ENCODE measurements at regions not wholly inside any gene's neighbourhood (a gene's known extent, or its start where the extent isn't known, plus 50 kb on each side); places are given as distances from the start of the nearest gene placed in this dataset.

GRCh38 chr14:39762576-39763401, 330.6 kb upstream of the FBXO33 start:
- Histone ChIP-seq H3K27me3 (ENCODE audit: insufficient read depth in 3 of 3, low read length in 2 of 3) (no peaks in the 10 kb centered on the region), H3K4me1 (no peaks in the 10 kb centered on the region), H3K9me3 (no peaks in the 10 kb centered on the region), H3K4me3 (no peak overlapping the region), H3K36me3 (ENCODE audit: insufficient read depth in 1 of 2, low read depth in 1 of 2) (no peaks in the 10 kb centered on the region), H3K27ac (no peak overlapping the region)
- DNase-seq: no peak
- intact Hi-C loops (cut with DNase I): no loop called here
- whole genome bisulfite sequencing, 3 donors: 72 to 83% (median 79%) methylated on average over 16 of the region's 16 CpGs
- no peak for TF ChIP-seq CTCF (IDR thresholded peaks at IDR 0.05)
- ATAC-seq: no peak

GRCh38 chr14:39755269-39755878, 323.1 kb upstream of the FBXO33 start:
- Histone ChIP-seq H3K4me1 (no peaks in the 10 kb centered on the region), H3K27ac (no peak overlapping the region), H3K9me3 (no peaks in the 10 kb centered on the region), H3K36me3 (ENCODE audit: insufficient read depth in 1 of 2, low read depth in 1 of 2) (no peaks in the 10 kb centered on the region), H3K27me3 (ENCODE audit: insufficient read depth in 3 of 3, low read length in 2 of 3) (no peaks in the 10 kb centered on the region), H3K4me3 (no peak overlapping the region)
- intact Hi-C loops (cut with DNase I): no loop called here
- ATAC-seq (no peak), DNase-seq (no peak)
- TF ChIP-seq CTCF (IDR thresholded peaks at IDR 0.05): no peak

DNA sequence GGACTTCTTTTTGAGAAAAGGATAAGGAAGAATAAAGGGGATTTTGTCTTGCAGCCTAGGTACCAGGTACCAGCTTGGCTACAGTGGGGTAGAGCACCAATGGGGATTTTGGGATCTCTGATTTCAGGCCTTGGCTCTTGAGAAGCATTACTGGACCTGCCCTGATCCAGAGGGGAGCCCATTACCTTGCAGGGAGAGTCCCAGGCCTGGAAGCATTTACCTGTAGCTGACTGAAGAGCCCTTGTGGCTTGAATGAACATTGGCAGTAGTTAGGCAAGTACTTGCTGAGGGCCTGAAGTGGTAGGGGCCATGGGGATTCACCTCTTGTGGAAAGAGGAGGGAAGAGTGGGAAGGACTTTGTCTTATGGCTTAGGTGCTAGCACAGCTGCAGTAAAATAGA, 308.2 kb upstream of the FBXO33 start:
- intact Hi-C loops (cut with DNase I): no loop called here
- ATAC-seq: no peak

GRCh38 chr14:39739796-39740195, 307.6 kb upstream of the FBXO33 start:
- Histone ChIP-seq H3K4me3 (no peak overlapping the region), H3K36me3 (ENCODE audit: insufficient read depth in 1 of 2, low read depth in 1 of 2) (no peaks in the 10 kb centered on the region), H3K4me1 (no peaks in the 10 kb centered on the region), H3K9me3 (no peaks in the 10 kb centered on the region), H3K27ac (no peak overlapping the region), H3K27me3 (ENCODE audit: insufficient read depth in 3 of 3, low read length in 2 of 3) (no peaks in the 10 kb centered on the region)
- intact Hi-C loops (cut with DNase I): no loop called here
- 55 to 65% (median 56%) methylated on average over 2 of the region's 2 CpGs for WGBS, 3 donors
- no peak for TF ChIP-seq CTCF (IDR thresholded peaks at IDR 0.05)
- ATAC-seq (no peak), DNase-seq (no peak)

More for the DNA sequence above, 308.2 kb upstream of the FBXO33 start:
- Histone ChIP-seq H3K27me3 (ENCODE audit: insufficient read depth in 3 of 3, low read length in 2 of 3) (no peaks in the 10 kb centered on the region), H3K27ac (no peak overlapping the region), H3K4me1 (no peaks in the 10 kb centered on the region), H3K4me3 (no peak overlapping the region), H3K9me3 (no peaks in the 10 kb centered on the region), H3K36me3 (ENCODE audit: insufficient read depth in 1 of 2, low read depth in 1 of 2) (no peaks in the 10 kb centered on the region)
- no peak for DNase-seq
- TF ChIP-seq CTCF (IDR thresholded peaks at IDR 0.05): no peak

DNA sequence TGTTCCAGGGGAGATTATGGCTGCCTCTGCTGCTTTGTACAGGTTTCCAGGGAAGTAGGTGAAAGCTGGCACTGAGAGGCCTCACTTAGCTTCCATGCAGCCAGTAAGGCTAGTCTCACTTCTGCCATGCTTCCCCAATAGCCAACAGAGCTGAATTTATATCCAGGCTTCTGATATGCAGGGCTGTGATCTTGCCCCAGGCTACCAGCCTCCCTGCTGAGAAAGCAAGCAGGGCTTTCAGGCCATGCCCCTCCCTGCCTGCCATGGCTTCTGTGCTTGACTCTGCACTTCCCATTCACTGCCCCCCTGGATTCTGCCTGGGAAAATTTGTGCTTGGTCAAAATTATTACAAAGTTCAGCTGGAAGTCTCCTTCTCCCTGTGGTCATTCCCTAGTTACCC, 302.1 kb upstream of the FBXO33 start:
- Histone ChIP-seq H3K36me3 (ENCODE audit: insufficient read depth in 1 of 2, low read depth in 1 of 2) (no peaks in the 10 kb centered on the region), H3K9me3 (no peaks in the 10 kb centered on the region), H3K27ac (no peak overlapping the region), H3K27me3 (ENCODE audit: insufficient read depth in 3 of 3, low read length in 2 of 3) (no peaks in the 10 kb centered on the region), H3K4me3 (no peak overlapping the region), H3K4me1 (no peaks in the 10 kb centered on the region)
- intact Hi-C loops (cut with DNase I): no loop called here
- DNase-seq: no peak
- no peak for TF ChIP-seq CTCF (IDR thresholded peaks at IDR 0.05)
- ATAC-seq: no peak
